ENCODE measurements at regions not wholly inside any gene's neighbourhood (a gene's known extent, or its start where the extent isn't known, plus 50 kb on each side); places are given as distances from the start of the nearest gene placed in this dataset.

DNA sequence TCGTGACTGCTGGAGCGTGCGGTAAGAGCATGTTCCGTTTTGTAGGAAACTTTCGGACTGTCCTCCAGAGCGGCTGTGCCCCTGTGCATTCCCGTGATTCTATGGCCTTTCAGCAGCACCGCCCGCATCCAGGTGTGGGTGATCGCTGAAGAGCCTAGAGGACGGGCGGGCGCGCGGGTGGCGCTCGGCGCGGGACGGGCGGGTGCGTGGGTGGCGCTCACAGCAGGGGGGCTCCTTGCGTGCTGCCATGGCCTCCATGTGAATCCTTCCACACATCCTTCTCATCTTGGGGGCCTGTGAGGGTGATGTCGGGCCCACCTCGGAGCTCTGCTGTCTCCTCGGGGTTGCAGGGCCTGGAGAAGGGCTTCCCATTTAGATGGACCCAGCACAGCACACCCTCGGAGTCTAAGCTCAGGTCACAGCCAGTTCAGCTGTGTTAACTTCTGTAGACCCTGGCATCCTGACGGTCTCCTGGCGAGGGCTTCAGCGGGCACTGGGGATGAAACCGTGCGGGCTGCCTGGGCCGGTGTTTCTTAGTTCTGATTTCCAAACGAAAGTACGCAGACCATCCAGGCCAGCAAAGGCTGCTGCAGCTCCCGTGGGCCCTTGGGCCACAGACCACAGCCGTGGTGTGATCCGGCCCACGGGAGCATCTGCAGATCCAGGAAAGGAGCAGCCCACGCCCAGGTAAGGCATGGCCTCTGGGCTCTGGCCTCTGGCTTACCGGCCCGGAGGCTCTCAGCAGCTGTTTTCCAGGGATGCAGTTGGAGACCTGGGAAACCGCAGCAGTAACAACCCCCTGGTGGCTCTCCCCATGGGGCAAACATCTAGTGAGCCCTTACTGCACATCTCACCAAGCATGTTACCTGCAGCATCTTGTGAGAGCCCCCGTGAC lies 339.4 kb downstream of the FOXL1 start:
- TF ChIP-seq POLR2A (IDR thresholded peaks at IDR 0.05; ENCODE audit: low read length) (no peak), GATA1 (IDR thresholded peaks at IDR 0.05; ENCODE audit: low read depth, low read length) (no peak)

All from erythroblast (primary cell).